ENCODE measurements at regions not wholly inside any gene's neighbourhood (a gene's known extent, or its start where the extent isn't known, plus 50 kb on each side); places are given as distances from the start of the nearest gene placed in this dataset.

DNA sequence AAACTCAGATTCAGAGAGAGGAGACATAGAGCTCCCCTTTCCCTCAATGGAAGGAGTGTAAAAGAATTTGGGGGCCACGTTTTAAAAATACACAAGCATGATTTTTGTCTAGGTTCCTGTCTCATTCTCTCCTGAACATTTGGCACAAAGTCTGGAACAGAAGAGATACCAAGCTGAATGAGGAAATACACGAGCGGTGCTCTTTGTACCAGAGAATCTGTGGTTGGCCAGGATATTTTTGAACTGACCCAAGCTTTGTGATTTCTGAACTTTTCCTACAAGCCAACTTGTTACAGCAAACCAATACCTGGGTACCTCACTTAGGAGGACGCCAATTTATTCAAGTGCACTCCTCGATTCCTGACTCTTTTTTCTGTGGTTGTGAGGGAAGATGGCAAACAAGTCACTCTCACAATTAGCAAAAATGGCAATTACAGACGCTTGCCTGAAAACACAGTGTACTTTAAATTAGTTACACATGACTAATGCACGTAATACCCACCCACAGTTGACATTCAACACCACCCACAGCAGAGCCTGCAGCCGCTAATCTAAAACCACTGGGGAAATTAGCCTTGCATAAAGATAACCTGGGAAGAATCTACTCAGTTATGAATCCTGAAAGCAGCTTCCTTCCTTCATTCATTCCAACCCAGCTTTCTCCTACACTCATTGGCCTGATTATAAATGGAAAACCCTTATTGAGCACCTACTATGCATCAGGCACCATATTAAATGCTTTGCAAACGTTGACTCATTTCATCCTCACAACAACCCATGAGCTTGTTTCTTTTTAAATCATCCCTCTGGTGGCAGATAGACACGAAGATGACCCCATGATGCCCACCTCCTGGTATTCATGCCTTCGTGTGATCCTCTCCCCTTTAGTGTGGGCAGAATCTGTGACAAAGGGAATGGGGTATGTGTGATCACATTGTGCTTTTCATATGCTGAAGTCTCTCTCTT lies 293.5 kb downstream of the KBTBD8 start:
- WGBS, 2 experiments (ENCODE audit: insufficient coverage in 1 of 2, insufficient read length in 1 of 2): 75 to 80% methylated on average over 8 to 11 of the region's 11 CpGs
- no peaks in the 10 kb centered on the region for H3K36me3 ChIP-seq (ENCODE audit: control insufficient read depth, insufficient read depth, low read length)
- no peak for DNase-seq
- no peak overlapping the region for H3K27ac ChIP-seq (ENCODE audit: low read depth, low read length)
- H3K36me3 Mint-ChIP-seq (ENCODE audit: low read depth): no peaks in the 10 kb centered on the region
- H3K9me3 Mint-ChIP-seq: no peaks in the 10 kb centered on the region
- H3K9me3 ChIP-seq (ENCODE audit: control insufficient read depth, low read length): no peaks in the 10 kb centered on the region
- H3K27me3 Mint-ChIP-seq (ENCODE audit: insufficient read depth): no peaks in the 10 kb centered on the region
- no peak overlapping the region for H3K4me3 ChIP-seq (ENCODE audit: low read length)
- TF ChIP-seq, protein P1, sequence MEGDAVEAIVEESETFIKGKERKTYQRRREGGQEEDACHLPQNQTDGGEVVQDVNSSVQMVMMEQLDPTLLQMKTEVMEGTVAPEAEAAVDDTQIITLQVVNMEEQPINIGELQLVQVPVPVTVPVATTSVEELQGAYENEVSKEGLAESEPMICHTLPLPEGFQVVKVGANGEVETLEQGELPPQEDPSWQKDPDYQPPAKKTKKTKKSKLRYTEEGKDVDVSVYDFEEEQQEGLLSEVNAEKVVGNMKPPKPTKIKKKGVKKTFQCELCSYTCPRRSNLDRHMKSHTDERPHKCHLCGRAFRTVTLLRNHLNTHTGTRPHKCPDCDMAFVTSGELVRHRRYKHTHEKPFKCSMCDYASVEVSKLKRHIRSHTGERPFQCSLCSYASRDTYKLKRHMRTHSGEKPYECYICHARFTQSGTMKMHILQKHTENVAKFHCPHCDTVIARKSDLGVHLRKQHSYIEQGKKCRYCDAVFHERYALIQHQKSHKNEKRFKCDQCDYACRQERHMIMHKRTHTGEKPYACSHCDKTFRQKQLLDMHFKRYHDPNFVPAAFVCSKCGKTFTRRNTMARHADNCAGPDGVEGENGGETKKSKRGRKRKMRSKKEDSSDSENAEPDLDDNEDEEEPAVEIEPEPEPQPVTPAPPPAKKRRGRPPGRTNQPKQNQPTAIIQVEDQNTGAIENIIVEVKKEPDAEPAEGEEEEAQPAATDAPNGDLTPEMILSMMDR (conservative IDR thresholded peaks at IDR 0.05): no peak
- no peaks in the 10 kb centered on the region for H3K27me3 ChIP-seq (ENCODE audit: control insufficient read depth, insufficient read depth, low read length, poor library complexity, severe bottlenecking)
- peaks cover 3% of the 10 kb centered on the region for H3K4me1 ChIP-seq (ENCODE audit: control insufficient read depth, insufficient read depth, low read length)
- H3K4me1 Mint-ChIP-seq: peaks cover 21% of the 10 kb centered on the region
- H3K27ac Mint-ChIP-seq: no peak overlapping the region
- no peak overlapping the region for H3K4me3 Mint-ChIP-seq
- H3K9ac ChIP-seq (ENCODE audit: extremely low read depth, low read length, poor library complexity, severe bottlenecking): no peak overlapping the region

DNA sequence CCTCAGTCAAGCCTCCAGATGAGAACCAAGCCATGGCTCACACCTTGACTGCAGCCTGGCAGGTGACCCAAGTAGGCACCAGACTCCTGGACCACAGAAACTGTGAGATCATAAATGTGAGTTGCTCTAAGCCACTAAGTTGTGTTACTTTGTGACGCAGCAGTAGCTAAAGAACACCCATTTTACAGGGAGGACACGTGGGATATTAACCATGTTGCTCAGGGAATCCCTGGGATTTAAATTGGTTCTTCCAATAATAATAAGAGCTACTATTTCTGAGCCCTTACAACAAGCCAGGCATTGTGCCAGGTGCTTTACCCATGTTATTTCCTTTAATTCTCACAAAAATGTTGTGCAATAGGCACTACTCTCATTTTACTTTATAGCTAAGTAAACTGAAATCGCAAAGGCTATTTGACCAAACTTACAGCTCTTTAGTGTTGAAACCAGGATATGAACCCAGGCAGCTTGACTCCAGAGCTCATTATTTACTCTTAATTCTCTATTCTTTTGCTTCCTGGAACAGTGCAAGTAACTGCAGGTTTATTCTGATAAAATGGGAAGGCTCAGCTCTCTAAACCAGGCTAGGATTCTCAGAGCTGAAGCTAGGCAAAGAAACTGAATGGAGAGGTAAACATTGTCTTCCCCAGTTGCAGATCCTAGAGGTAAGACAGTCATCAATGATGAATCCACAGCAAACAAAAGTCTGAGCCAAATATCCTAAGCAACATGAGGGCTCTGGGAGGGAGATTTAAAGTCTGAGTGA lies 294.4 kb downstream of the KBTBD8 start:
- no peak overlapping the region for H3K4me3 Mint-ChIP-seq
- no peaks in the 10 kb centered on the region for H3K36me3 Mint-ChIP-seq (ENCODE audit: low read depth)
- no peak overlapping the region for H3K4me3 ChIP-seq (ENCODE audit: low read length)
- whole genome bisulfite sequencing, 2 experiments (ENCODE audit: insufficient coverage in 1 of 2, insufficient read length in 1 of 2): 97 to 100% methylated on average over 3 of the region's 3 CpGs
- peaks cover 4% of the 10 kb centered on the region for H3K4me1 ChIP-seq (ENCODE audit: control insufficient read depth, insufficient read depth, low read length)
- H3K9me3 ChIP-seq (ENCODE audit: control insufficient read depth, low read length): no peaks in the 10 kb centered on the region
- peaks cover 21% of the 10 kb centered on the region for H3K4me1 Mint-ChIP-seq
- DNase-seq: no peak
- H3K9ac ChIP-seq (ENCODE audit: extremely low read depth, low read length, poor library complexity, severe bottlenecking): no peak overlapping the region
- H3K27me3 ChIP-seq (ENCODE audit: control insufficient read depth, insufficient read depth, low read length, poor library complexity, severe bottlenecking): no peaks in the 10 kb centered on the region
- no peaks in the 10 kb centered on the region for H3K27me3 Mint-ChIP-seq (ENCODE audit: insufficient read depth)
- H3K27ac ChIP-seq (ENCODE audit: low read depth, low read length): no peak overlapping the region
- TF ChIP-seq, protein P1 (conservative IDR thresholded peaks at IDR 0.05): no peak
- H3K36me3 ChIP-seq (ENCODE audit: control insufficient read depth, insufficient read depth, low read length): no peaks in the 10 kb centered on the region
- no peak overlapping the region for H3K27ac Mint-ChIP-seq
- no peaks in the 10 kb centered on the region for H3K9me3 Mint-ChIP-seq

DNA sequence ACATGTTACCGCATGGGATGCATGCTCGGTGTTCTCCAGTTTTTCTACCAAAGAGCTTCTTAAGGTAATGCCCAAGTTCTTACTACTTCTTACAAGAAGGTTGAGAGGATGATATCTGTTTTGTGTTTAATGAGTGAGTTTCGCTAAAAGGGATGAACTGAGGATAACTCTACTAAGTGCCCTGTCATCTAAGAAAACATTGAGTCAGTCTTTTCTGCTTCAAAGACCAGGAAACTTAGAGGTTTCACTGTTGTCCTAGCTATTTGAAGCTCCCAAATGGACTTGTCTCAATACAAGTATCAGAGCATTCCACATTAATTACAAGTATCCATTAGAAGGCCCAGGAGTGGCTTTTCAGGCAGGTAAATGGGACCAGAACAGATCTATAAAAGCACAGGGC lies 296.2 kb downstream of the KBTBD8 start:
- Mint-ChIP-seq H3K27me3 (ENCODE audit: insufficient read depth) (no peaks in the 10 kb centered on the region), H3K4me3 (no peak overlapping the region), H3K27ac (no peak overlapping the region), H3K4me1 (peaks cover 20% of the 10 kb centered on the region), H3K36me3 (ENCODE audit: low read depth) (no peaks in the 10 kb centered on the region), H3K9me3 (no peaks in the 10 kb centered on the region)
- TF ChIP-seq, protein P1 (conservative IDR thresholded peaks at IDR 0.05): no peak
- Histone ChIP-seq H3K27me3 (ENCODE audit: control insufficient read depth, insufficient read depth, low read length, poor library complexity, severe bottlenecking) (no peaks in the 10 kb centered on the region), H3K27ac (ENCODE audit: low read depth, low read length) (no peak overlapping the region), H3K4me3 (ENCODE audit: low read length) (no peak overlapping the region), H3K9ac (ENCODE audit: extremely low read depth, low read length, poor library complexity, severe bottlenecking) (no peak overlapping the region), H3K9me3 (ENCODE audit: control insufficient read depth, low read length) (no peaks in the 10 kb centered on the region), H3K4me1 (ENCODE audit: control insufficient read depth, insufficient read depth, low read length) (peaks cover 4% of the 10 kb centered on the region), H3K36me3 (ENCODE audit: control insufficient read depth, insufficient read depth, low read length) (no peaks in the 10 kb centered on the region)
- 100% methylated on average over 2 to 3 of the region's 3 CpGs for WGBS, 2 experiments (ENCODE audit: insufficient coverage in 1 of 2, insufficient read length in 1 of 2)
- DNase-seq: no peak
